ENCODE measurements at regions not wholly inside any gene's neighbourhood (a gene's known extent, or its start where the extent isn't known, plus 50 kb on each side); places are given as distances from the start of the nearest gene placed in this dataset.

GRCh38 chr5:162503796-162504195 is 436.2 kb downstream of the GABRG2 start:
- H3K4me3 ChIP-seq (ENCODE audit: low read depth, low read length) = no peak overlapping the region
- no peak for DNase-seq (ENCODE audit: low read depth)
- TF ChIP-seq CTCF (IDR thresholded peaks at IDR 0.05; ENCODE audit: low read depth, low read length, missing control alignments) = no peak
- in situ Hi-C loops (cut with HindIII; ENCODE audit: low sequenced_read_pairs) = no loop called here

- DNase-seq (ENCODE audit: low read depth) = no peak
- TF ChIP-seq CTCF (IDR thresholded peaks at IDR 0.05; ENCODE audit: low read depth, low read length, missing control alignments) = no peak
- no peak overlapping the region for H3K4me3 ChIP-seq (ENCODE audit: low read depth, low read length)
- in situ Hi-C loops (cut with HindIII; ENCODE audit: low sequenced_read_pairs) = no loop called here
Observed at GRCh38 chr5:162512935-162513565, 445.5 kb downstream of the GABRG2 start.

GRCh38 chr5:162514116-162514515 is 446.5 kb downstream of the GABRG2 start:
- DNase-seq (ENCODE audit: low read depth) = no peak
- no peak for TF ChIP-seq CTCF (IDR thresholded peaks at IDR 0.05; ENCODE audit: low read depth, low read length, missing control alignments)
- in situ Hi-C loops (cut with HindIII; ENCODE audit: low sequenced_read_pairs) = no loop called here
- H3K4me3 ChIP-seq (ENCODE audit: low read depth, low read length) = no peak overlapping the region

- TF ChIP-seq CTCF (IDR thresholded peaks at IDR 0.05; ENCODE audit: low read depth, low read length, missing control alignments) = no peak
- no peak overlapping the region for H3K4me3 ChIP-seq (ENCODE audit: low read depth, low read length)
- no peak for DNase-seq (ENCODE audit: low read depth)
- in situ Hi-C loops (cut with HindIII; ENCODE audit: low sequenced_read_pairs) = no loop called here
Observed at GRCh38 chr5:162520878-162521277, 453.3 kb downstream of the GABRG2 start.

- in situ Hi-C loops (cut with HindIII; ENCODE audit: low sequenced_read_pairs) = no loop called here
Observed at GRCh38 chr5:162529209-162529608, 461.6 kb downstream of the GABRG2 start.

GRCh38 chr5:162529886-162530285 is 462.3 kb downstream of the GABRG2 start:
- DNase-seq (ENCODE audit: low read depth) = no peak
- TF ChIP-seq CTCF (IDR thresholded peaks at IDR 0.05; ENCODE audit: low read depth, low read length, missing control alignments) = no peak
- no peak overlapping the region for H3K4me3 ChIP-seq (ENCODE audit: low read depth, low read length)
- in situ Hi-C loops (cut with HindIII; ENCODE audit: low sequenced_read_pairs) = no loop called here

More at GRCh38 chr5:162529209-162529608, 461.6 kb downstream of the GABRG2 start:
- H3K4me3 ChIP-seq (ENCODE audit: low read depth, low read length) = no peak overlapping the region
- DNase-seq (ENCODE audit: low read depth) = no peak
- TF ChIP-seq CTCF (IDR thresholded peaks at IDR 0.05; ENCODE audit: low read depth, low read length, missing control alignments) = no peak
